Esophagus squamous epithelium (tissue), 4 donors: ENCODE measurements at regions not wholly inside any gene's neighbourhood (a gene's known extent, or its start where the extent isn't known, plus 50 kb on each side); places are given as distances from the start of the nearest gene placed in this dataset.

Experiments used
- POLR2A ChIP-seq, 4 donors: fragments of 450-650 bp; IDR thresholded peaks; one replicate each; pipeline ENCODE4 v1.6.1; 2017; ENCODE audit warnings: antibody characterized with exemption in 4 of 4, mild to moderate bottlenecking in 4 of 4, moderate library complexity in 3 of 4
- TF ChIP-seq, protein P1 (sequence below), 6 experiments: fragments of 450-650 bp in 4 of 6; fragments of 200-600 bp in 2 of 6; sonication (generic) in 2 of 6; IDR thresholded peaks; one replicate each; pipeline ENCODE4 v1.5.1; 2016 to 2019; ENCODE audit warnings: antibody characterized with exemption in 6 of 6, mild to moderate bottlenecking in 4 of 6, moderate library complexity in 4 of 6

DNA sequence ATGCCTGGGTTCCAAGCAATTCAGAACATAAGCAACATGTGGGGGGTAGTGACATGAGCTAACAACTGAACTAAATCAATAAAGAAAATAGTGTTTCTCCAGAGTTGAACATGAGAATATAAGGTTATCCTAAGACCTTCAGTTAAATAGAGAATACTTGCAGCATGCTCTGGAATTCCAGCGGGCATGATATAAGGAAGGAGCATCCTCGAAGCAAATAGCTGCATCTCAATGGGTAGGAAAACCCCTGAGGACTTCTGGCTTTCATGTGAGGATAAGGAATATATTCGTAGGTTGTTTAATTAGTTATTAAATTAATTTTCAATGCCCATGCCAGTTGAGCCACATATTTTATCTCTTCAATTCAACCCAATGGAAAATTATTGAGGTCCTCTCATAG lies 631.2 kb upstream of the EPHA7 start:
- TF ChIP-seq, protein P1, sequence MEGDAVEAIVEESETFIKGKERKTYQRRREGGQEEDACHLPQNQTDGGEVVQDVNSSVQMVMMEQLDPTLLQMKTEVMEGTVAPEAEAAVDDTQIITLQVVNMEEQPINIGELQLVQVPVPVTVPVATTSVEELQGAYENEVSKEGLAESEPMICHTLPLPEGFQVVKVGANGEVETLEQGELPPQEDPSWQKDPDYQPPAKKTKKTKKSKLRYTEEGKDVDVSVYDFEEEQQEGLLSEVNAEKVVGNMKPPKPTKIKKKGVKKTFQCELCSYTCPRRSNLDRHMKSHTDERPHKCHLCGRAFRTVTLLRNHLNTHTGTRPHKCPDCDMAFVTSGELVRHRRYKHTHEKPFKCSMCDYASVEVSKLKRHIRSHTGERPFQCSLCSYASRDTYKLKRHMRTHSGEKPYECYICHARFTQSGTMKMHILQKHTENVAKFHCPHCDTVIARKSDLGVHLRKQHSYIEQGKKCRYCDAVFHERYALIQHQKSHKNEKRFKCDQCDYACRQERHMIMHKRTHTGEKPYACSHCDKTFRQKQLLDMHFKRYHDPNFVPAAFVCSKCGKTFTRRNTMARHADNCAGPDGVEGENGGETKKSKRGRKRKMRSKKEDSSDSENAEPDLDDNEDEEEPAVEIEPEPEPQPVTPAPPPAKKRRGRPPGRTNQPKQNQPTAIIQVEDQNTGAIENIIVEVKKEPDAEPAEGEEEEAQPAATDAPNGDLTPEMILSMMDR (IDR thresholded peaks at IDR 0.05), result no peak
- no peak for TF ChIP-seq POLR2A (IDR thresholded peaks at IDR 0.05)
